GM12891 (cell line): ENCODE measurements at regions not wholly inside any gene's neighbourhood (a gene's known extent, or its start where the extent isn't known, plus 50 kb on each side); places are given as distances from the start of the nearest gene placed in this dataset.

Source experiments
- POLR2A ChIP-seq: IDR thresholded peaks from 2 replicates; pipeline ENCODE4 v1.6.1; 2011; ENCODE audit warnings: low read depth, low read length, control low read depth
- POLR2AphosphoS5 ChIP-seq: IDR thresholded peaks from 2 replicates; pipeline ENCODE4 v1.6.1; 2011; ENCODE audit warnings: low read depth, low read length, control low read depth
- SPI1 ChIP-seq: IDR thresholded peaks from 2 replicates; pipeline ENCODE4 v1.6.1; 2011; ENCODE audit warnings: low read depth, low read length, control low read depth
- TAF1 ChIP-seq: IDR thresholded peaks from 2 replicates; pipeline ENCODE4 v1.6.1; 2011; ENCODE audit warnings: low read depth, low read length, control low read depth

- TF ChIP-seq POLR2AphosphoS5 (no peak), TAF1 (no peak), POLR2A (no peak), SPI1 (no peak)
These were observed 73.8 kb upstream of the CCDC85A start for GRCh38 chr2:56109994-56110393.
